ENCODE measurements at regions not wholly inside any gene's neighbourhood (a gene's known extent, or its start where the extent isn't known, plus 50 kb on each side); places are given as distances from the start of the nearest gene placed in this dataset.

DNA sequence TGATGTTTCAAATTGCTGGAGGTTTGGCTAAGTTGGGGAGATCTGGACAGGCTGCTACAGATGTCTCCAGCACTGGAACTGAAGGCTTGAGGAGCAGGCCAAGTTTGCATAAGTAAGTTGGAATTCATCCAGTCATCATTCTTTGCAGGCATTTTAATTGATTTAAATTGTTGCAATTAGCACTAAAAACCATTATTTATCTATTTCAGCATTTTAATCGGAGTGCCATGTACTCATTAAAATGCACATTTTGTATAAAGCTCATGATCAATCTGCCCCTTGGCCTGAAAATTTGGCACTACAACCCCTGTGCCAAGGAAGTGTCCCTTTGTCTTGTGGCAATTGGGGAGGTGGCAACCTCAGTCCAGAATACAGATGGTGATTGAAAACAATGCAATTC, 320.2 kb downstream of the MAT2B start:
- TF ChIP-seq, protein P1, sequence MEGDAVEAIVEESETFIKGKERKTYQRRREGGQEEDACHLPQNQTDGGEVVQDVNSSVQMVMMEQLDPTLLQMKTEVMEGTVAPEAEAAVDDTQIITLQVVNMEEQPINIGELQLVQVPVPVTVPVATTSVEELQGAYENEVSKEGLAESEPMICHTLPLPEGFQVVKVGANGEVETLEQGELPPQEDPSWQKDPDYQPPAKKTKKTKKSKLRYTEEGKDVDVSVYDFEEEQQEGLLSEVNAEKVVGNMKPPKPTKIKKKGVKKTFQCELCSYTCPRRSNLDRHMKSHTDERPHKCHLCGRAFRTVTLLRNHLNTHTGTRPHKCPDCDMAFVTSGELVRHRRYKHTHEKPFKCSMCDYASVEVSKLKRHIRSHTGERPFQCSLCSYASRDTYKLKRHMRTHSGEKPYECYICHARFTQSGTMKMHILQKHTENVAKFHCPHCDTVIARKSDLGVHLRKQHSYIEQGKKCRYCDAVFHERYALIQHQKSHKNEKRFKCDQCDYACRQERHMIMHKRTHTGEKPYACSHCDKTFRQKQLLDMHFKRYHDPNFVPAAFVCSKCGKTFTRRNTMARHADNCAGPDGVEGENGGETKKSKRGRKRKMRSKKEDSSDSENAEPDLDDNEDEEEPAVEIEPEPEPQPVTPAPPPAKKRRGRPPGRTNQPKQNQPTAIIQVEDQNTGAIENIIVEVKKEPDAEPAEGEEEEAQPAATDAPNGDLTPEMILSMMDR (IDR thresholded peaks at IDR 0.05), result no peak
- TF ChIP-seq POLR2A (IDR thresholded peaks at IDR 0.05), result no peak

Measured in thyroid gland (tissue), 4 donors.